A673 (cell line): ENCODE measurements at regions not wholly inside any gene's neighbourhood (a gene's known extent, or its start where the extent isn't known, plus 50 kb on each side); places are given as distances from the start of the nearest gene placed in this dataset.

Experiments used
- CTCF ChIP-seq: fragments of 300-800, 200-600 bp; sonication (generic); conservative IDR thresholded peaks from 2 replicates; pipeline ENCODE4 v1.5.1; 2017; ENCODE audit warnings: low read depth, mild to moderate bottlenecking, antibody characterized with exemption, low read length, moderate library complexity, mixed read lengths
- EZH2 ChIP-seq: fragments of 200-600 bp; sonication (generic); IDR thresholded peaks from 2 replicates; pipeline ENCODE4 v1.6.1; 2017; ENCODE audit warnings: borderline replicate concordance, low read depth, mild to moderate bottlenecking, mixed read lengths, antibody characterized with exemption, low read length; ENCODE audit not compliant: poor library complexity, severe bottlenecking

GRCh38 chr12:13374793-13375192, 178.3 kb downstream of the EMP1 start:
- no peak for TF ChIP-seq CTCF
- no peak for TF ChIP-seq EZH2
